ENCODE measurements at regions not wholly inside any gene's neighbourhood (a gene's known extent, or its start where the extent isn't known, plus 50 kb on each side); places are given as distances from the start of the nearest gene placed in this dataset.

- no peak overlapping the region for H3K27ac ChIP-seq
- no peak overlapping the region for H3K9ac ChIP-seq
- H2AFZ ChIP-seq (ENCODE audit: low read depth): no peak overlapping the region
- no peaks in the 10 kb centered on the region for H3K79me2 ChIP-seq (ENCODE audit: insufficient read depth, low read depth)
- H3K27me3 ChIP-seq (ENCODE audit: insufficient read depth, low read depth): no peaks in the 10 kb centered on the region
- no peaks in the 10 kb centered on the region for H3K36me3 ChIP-seq (ENCODE audit: insufficient read depth)
- H3K4me1 ChIP-seq (ENCODE audit: low read depth, poor library complexity, severe bottlenecking): no peaks in the 10 kb centered on the region
- no peak overlapping the region for H3K4me2 ChIP-seq
- no peak overlapping the region for H3K4me3 ChIP-seq (IDR thresholded peaks at IDR 0.05; ENCODE audit: insufficient read depth, low read depth, low read length)
- no peak for TF ChIP-seq CTCF (conservative IDR thresholded peaks at IDR 0.05; ENCODE audit: low read depth, low read length)
- H4K20me1 ChIP-seq (ENCODE audit: insufficient read depth): no peaks in the 10 kb centered on the region
Observed at GRCh38 chr9:7354704-7355103, 444.9 kb downstream of the DMAC1 start.

DNA sequence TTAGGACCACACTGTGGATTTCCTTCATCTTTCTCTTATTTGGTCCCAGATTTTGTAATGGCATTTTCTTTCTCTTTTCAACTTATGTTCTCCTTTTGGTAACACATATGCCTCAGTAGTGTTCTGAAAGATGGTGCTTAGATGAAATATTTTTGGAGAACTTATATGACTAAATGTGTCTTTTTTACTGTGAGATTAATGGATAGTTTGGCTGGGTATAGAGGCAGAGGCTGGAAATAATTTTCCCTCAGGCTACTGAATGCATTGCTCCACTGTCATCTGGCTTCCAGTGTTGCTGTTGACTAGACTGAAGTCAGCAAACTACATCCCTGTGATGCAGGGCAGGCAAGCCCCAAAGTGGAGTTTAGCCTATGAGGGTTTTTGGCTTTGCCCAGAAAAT lies 450.9 kb downstream of the DMAC1 start:
- no peak overlapping the region for H3K9ac ChIP-seq
- no peaks in the 10 kb centered on the region for H3K27me3 ChIP-seq (ENCODE audit: insufficient read depth, low read depth)
- H3K36me3 ChIP-seq (ENCODE audit: insufficient read depth): no peaks in the 10 kb centered on the region
- H2AFZ ChIP-seq (ENCODE audit: low read depth): no peak overlapping the region
- no peak overlapping the region for H3K27ac ChIP-seq
- no peaks in the 10 kb centered on the region for H3K79me2 ChIP-seq (ENCODE audit: insufficient read depth, low read depth)
- H3K4me3 ChIP-seq (IDR thresholded peaks at IDR 0.05; ENCODE audit: insufficient read depth, low read depth, low read length): no peak overlapping the region
- no peaks in the 10 kb centered on the region for H3K4me1 ChIP-seq (ENCODE audit: low read depth, poor library complexity, severe bottlenecking)
- H4K20me1 ChIP-seq (ENCODE audit: insufficient read depth): no peaks in the 10 kb centered on the region
- H3K4me2 ChIP-seq: no peak overlapping the region
- no peak for TF ChIP-seq CTCF (conservative IDR thresholded peaks at IDR 0.05; ENCODE audit: low read depth, low read length)

GRCh38 chr9:7347556-7347955 lies 452.0 kb downstream of the DMAC1 start:
- no peak for TF ChIP-seq CTCF (conservative IDR thresholded peaks at IDR 0.05; ENCODE audit: low read depth, low read length)
- H3K4me3 ChIP-seq (IDR thresholded peaks at IDR 0.05; ENCODE audit: insufficient read depth, low read depth, low read length): no peak overlapping the region
- no peaks in the 10 kb centered on the region for H3K36me3 ChIP-seq (ENCODE audit: insufficient read depth)
- H3K79me2 ChIP-seq (ENCODE audit: insufficient read depth, low read depth): no peaks in the 10 kb centered on the region
- H3K27ac ChIP-seq: no peak overlapping the region
- H4K20me1 ChIP-seq (ENCODE audit: insufficient read depth): no peaks in the 10 kb centered on the region
- no peak overlapping the region for H3K9ac ChIP-seq
- H3K4me2 ChIP-seq: no peak overlapping the region
- no peaks in the 10 kb centered on the region for H3K27me3 ChIP-seq (ENCODE audit: insufficient read depth, low read depth)
- no peaks in the 10 kb centered on the region for H3K4me1 ChIP-seq (ENCODE audit: low read depth, poor library complexity, severe bottlenecking)
- no peak overlapping the region for H2AFZ ChIP-seq (ENCODE audit: low read depth)

GRCh38 chr9:7346144-7346543 lies 453.4 kb downstream of the DMAC1 start:
- no peak for TF ChIP-seq CTCF (conservative IDR thresholded peaks at IDR 0.05; ENCODE audit: low read depth, low read length)
- no peak overlapping the region for H3K4me2 ChIP-seq
- H3K27me3 ChIP-seq (ENCODE audit: insufficient read depth, low read depth): no peaks in the 10 kb centered on the region
- H3K4me1 ChIP-seq (ENCODE audit: low read depth, poor library complexity, severe bottlenecking): no peaks in the 10 kb centered on the region
- no peaks in the 10 kb centered on the region for H3K79me2 ChIP-seq (ENCODE audit: insufficient read depth, low read depth)
- no peak overlapping the region for H3K27ac ChIP-seq
- no peaks in the 10 kb centered on the region for H3K36me3 ChIP-seq (ENCODE audit: insufficient read depth)
- no peak overlapping the region for H2AFZ ChIP-seq (ENCODE audit: low read depth)
- H4K20me1 ChIP-seq (ENCODE audit: insufficient read depth): no peaks in the 10 kb centered on the region
- H3K4me3 ChIP-seq (IDR thresholded peaks at IDR 0.05; ENCODE audit: insufficient read depth, low read depth, low read length): no peak overlapping the region
- no peak overlapping the region for H3K9ac ChIP-seq

GRCh38 chr9:7342736-7343135 lies 456.8 kb downstream of the DMAC1 start:
- Histone ChIP-seq H3K9ac (no peak overlapping the region), H2AFZ (ENCODE audit: low read depth) (no peak overlapping the region), H3K4me2 (no peak overlapping the region), H3K36me3 (ENCODE audit: insufficient read depth) (no peaks in the 10 kb centered on the region), H3K27me3 (ENCODE audit: insufficient read depth, low read depth) (no peaks in the 10 kb centered on the region), H4K20me1 (ENCODE audit: insufficient read depth) (no peaks in the 10 kb centered on the region), H3K4me1 (ENCODE audit: low read depth, poor library complexity, severe bottlenecking) (no peaks in the 10 kb centered on the region), H3K79me2 (ENCODE audit: insufficient read depth, low read depth) (no peaks in the 10 kb centered on the region), H3K4me3 (IDR thresholded peaks at IDR 0.05; ENCODE audit: insufficient read depth, low read depth, low read length) (no peak overlapping the region), H3K27ac (no peak overlapping the region)
- TF ChIP-seq CTCF (conservative IDR thresholded peaks at IDR 0.05; ENCODE audit: low read depth, low read length): no peak

All from KMS-11 (cell line).